SU-DHL-6 (cell line): ENCODE measurements at regions not wholly inside any gene's neighbourhood (a gene's known extent, or its start where the extent isn't known, plus 50 kb on each side); places are given as distances from the start of the nearest gene placed in this dataset.

Experiments used
- H2AFZ ChIP-seq: fragments of 200-600 bp; sonication (generic); 2 replicates; pipeline ENCODE4 v1.6.1; 2014; ENCODE audit warnings: low read depth, mild to moderate bottlenecking, moderate library complexity, mixed read lengths, antibody characterized with exemption, low read length; ENCODE audit not compliant: severe bottlenecking
- H3F3A ChIP-seq: fragments of 200-600 bp; shearing (Covaris generic); 2 replicates; pipeline ENCODE4 v1.6.0; 2016; ENCODE audit warnings: antibody characterized with exemption, mild to moderate bottlenecking; ENCODE audit not compliant: insufficient read depth
- H3K27ac ChIP-seq: fragments of 200-600 bp; sonication (generic); 2 replicates; pipeline ENCODE4 v1.5.1; 2016; ENCODE audit warnings: low read depth, mild to moderate bottlenecking, low read length, moderate library complexity, mixed read lengths
- H3K27me3 ChIP-seq: fragments of 200-600 bp; sonication (generic), shearing (Covaris generic); 2 replicates; pipeline ENCODE4 v1.6.0; 2014; ENCODE audit warnings: mild to moderate bottlenecking, low read length
- H3K36me3 ChIP-seq: fragments of 200-600 bp; sonication (generic); 2 replicates; pipeline ENCODE4 v1.6.1; 2014; ENCODE audit warnings: mild to moderate bottlenecking, low read length, mixed read lengths
- H3K4me2 ChIP-seq: fragments of 300-600, 200-600 bp; shearing (Covaris generic), sonication (generic); 2 replicates; pipeline ENCODE4 v1.6.0; 2014; ENCODE audit warnings: low read length, low read depth, mild to moderate bottlenecking; ENCODE audit not compliant: poor library complexity, severe bottlenecking
- H3K4me3 ChIP-seq: fragments of 200-600 bp; sonication (generic); 2 replicates; pipeline ENCODE4 v1.5.1; 2014; ENCODE audit warnings: antibody characterized with exemption, low read length, mild to moderate bottlenecking, mixed read lengths; ENCODE audit not compliant: insufficient read depth, poor library complexity, severe bottlenecking
- H3K79me2 ChIP-seq: fragments of 200-600 bp; sonication (generic); 2 replicates; pipeline ENCODE4 v1.6.1; 2014; ENCODE audit warnings: mild to moderate bottlenecking, low read length, moderate library complexity; ENCODE audit not compliant: insufficient read depth
- H3K9ac ChIP-seq: fragments of 200-600 bp; sonication (generic); 2 replicates; pipeline ENCODE4 v1.7.0; 2014; ENCODE audit warnings: mild to moderate bottlenecking, low read length
- H3K9me2 ChIP-seq: fragments of 200-600 bp; sonication (generic); replicated peaks from 2 replicates; pipeline ENCODE4 v1.6.1; 2014; ENCODE audit warnings: low read length; ENCODE audit not compliant: insufficient read depth
- H3K9me3 ChIP-seq: fragments of 200-600 bp; sonication (generic); 2 replicates; pipeline ENCODE4 v1.6.1; 2014; ENCODE audit warnings: low read length, mixed read lengths; ENCODE audit not compliant: insufficient read depth
- H4K20me1 ChIP-seq: fragments of 200-600 bp; sonication (generic); 2 replicates; pipeline ENCODE4 v1.6.1; 2014; ENCODE audit warnings: low read depth, mild to moderate bottlenecking, antibody characterized with exemption, low read length, moderate library complexity, mixed read lengths
- CTCF ChIP-seq: fragments of 200-600 bp; sonication (generic); IDR thresholded peaks from one replicate; pipeline ENCODE4 v1.5.1; 2017; ENCODE audit warnings: antibody characterized with exemption, mild to moderate bottlenecking, low read length, moderate library complexity; ENCODE audit not compliant: insufficient read depth, poor library complexity, severe bottlenecking
- EZH2phosphoT487 ChIP-seq: fragments of 200-600 bp; sonication (generic), shearing (Covaris generic); conservative IDR thresholded peaks from 2 replicates; pipeline ENCODE4 v1.6.1; 2018; ENCODE audit warnings: mild to moderate bottlenecking, antibody characterized with exemption, low read length, moderate library complexity, mixed read lengths

- Histone ChIP-seq H3K9me3 (no peaks in the 10 kb centered on the region), H3K9me2 (no peaks in the 10 kb centered on the region), H3K79me2 (no peaks in the 10 kb centered on the region), H4K20me1 (no peaks in the 10 kb centered on the region), H3K27me3 (no peaks in the 10 kb centered on the region), H3K36me3 (no peaks in the 10 kb centered on the region), H3F3A (no peaks in the 10 kb centered on the region), H3K27ac (no peak overlapping the region), H3K9ac (no peak overlapping the region), H3K4me3 (no peak overlapping the region), H3K4me2 (no peak overlapping the region), H2AFZ (no peak overlapping the region)
- TF ChIP-seq EZH2phosphoT487 (no peak), CTCF (no peak)
Observed at GRCh38 chr1:201718346-201719202, 110.4 kb upstream of the IPO9 start.

DNA sequence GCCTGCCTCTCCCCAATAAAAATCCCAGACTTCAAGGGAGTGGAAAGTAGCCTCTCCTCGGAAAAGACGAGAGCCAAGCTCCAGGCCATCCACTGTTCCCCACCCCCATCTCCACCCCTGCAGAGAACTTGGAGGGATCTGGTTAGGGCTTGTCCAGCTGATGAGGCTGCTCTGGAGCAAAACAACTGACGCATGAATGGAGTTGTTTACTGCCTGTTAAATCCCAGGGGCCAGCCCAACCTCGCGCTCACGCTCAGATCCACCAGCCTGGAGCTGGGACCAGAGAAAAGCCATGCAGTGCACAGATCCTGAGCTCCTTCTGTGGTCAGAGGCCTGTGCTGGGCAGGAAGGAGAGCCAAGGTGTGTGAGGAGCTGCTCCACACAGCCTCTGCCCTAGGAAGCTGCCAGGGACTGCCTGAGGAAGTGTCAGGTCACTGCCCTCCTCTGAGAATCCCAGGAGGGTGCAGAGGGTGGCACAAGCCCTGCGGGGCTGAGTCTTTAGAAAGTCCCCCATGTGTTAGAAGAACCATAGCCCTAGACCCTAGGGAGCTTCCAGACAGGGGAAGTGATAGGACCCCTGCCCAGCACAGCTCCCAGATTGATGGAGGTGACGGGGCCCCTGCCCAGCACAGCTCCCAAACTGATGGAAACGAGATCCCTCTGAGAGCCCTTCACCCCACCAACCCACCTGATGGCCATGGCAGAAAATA is 109.0 kb upstream of the IPO9 start:
- no peaks in the 10 kb centered on the region for H3K9me2 ChIP-seq
- no peak overlapping the region for H3K4me3 ChIP-seq
- no peak overlapping the region for H3K27ac ChIP-seq
- no peaks in the 10 kb centered on the region for H3K79me2 ChIP-seq
- TF ChIP-seq CTCF, result no peak
- TF ChIP-seq EZH2phosphoT487, result no peak
- no peaks in the 10 kb centered on the region for H3K36me3 ChIP-seq
- H3K9me3 ChIP-seq, result no peaks in the 10 kb centered on the region
- no peak overlapping the region for H2AFZ ChIP-seq
- no peak overlapping the region for H3K9ac ChIP-seq
- 0 out of 2 replicates have a peak, but pooled peaks cover 2% of the 10 kb centered on the region for H4K20me1 ChIP-seq
- H3K27me3 ChIP-seq, result no peaks in the 10 kb centered on the region
- H3K4me2 ChIP-seq, result no peak overlapping the region
- H3F3A ChIP-seq, result no peaks in the 10 kb centered on the region

DNA sequence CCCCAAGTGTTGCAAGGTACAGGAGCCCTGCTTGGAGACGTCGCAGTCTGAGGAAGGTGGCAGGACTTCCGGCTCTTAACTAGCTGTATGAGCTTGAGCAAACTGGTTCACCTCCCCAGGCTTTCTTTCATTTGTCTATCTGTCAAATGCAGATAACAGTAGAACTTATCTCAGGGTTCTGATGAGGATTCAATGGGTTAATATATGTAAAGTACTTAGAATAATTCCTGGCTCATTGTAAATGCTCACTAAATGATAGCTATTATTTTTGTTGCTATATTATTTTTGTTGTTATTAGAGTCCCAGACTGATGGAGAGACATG is 108.5 kb upstream of the IPO9 start:
- Histone ChIP-seq H2AFZ (no peak overlapping the region), H3K9me3 (no peaks in the 10 kb centered on the region), H3K27me3 (no peaks in the 10 kb centered on the region), H3K9me2 (no peaks in the 10 kb centered on the region), H3K27ac (no peak overlapping the region), H3K4me2 (no peak overlapping the region), H3K79me2 (no peaks in the 10 kb centered on the region), H3K36me3 (no peaks in the 10 kb centered on the region), H4K20me1 (0 out of 2 replicates have a peak, but pooled peaks cover 2% of the 10 kb centered on the region), H3K9ac (no peak overlapping the region), H3F3A (no peaks in the 10 kb centered on the region), H3K4me3 (no peak overlapping the region)
- TF ChIP-seq EZH2phosphoT487, result no peak
